GM04504 (cell line): ENCODE measurements at regions not wholly inside any gene's neighbourhood (a gene's known extent, or its start where the extent isn't known, plus 50 kb on each side); places are given as distances from the start of the nearest gene placed in this dataset.

Experiments
- DNase-seq: peaks from one replicate; pipeline ENCODE4 v3.0.0-alpha.2; 2012; ENCODE audit warnings: low read depth

- DNase-seq = no peak
Measured at GRCh38 chr1:87785386-87785785, 456.7 kb downstream of the LMO4 start.

GRCh38 chr1:87786229-87786628 is 457.5 kb downstream of the LMO4 start:
- DNase-seq = no peak

DNA sequence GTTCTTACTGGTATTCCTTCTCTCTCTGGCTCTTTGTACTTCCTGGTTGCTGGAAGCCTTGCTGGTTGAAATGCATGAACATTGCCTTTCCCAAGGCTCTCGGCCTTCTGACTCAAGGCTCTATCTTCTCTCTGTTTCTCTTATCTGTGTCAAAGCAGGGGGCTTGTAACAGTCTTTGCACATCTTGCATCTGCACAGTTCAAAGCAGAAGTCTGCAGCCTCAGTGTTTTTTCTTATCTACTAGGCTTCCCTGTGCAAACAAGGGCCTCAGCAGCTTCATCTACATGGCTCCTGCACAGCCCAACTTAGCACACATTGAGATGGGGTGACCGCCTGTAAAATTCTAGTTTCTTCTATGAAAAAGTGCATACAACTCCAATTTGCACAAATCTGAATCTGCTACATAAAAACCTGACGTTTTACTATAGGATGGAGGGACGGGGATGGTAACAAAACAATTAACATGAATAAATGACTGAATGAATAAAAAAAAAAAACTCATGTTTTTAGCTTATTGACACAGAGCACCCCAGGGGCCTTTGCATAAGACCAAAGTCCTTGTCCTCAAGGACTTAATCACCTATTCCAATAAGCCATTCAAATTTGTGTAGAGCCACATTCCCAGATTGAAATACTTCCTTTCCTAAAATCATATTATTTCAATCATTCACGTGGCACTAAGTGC is 458.3 kb downstream of the LMO4 start:
- DNase-seq = no peak

- DNase-seq = no peak
Measured at GRCh38 chr1:87787551-87787950, 458.9 kb downstream of the LMO4 start.

GRCh38 chr1:87790756-87791155 is 462.1 kb downstream of the LMO4 start:
- no peak for DNase-seq

DNA sequence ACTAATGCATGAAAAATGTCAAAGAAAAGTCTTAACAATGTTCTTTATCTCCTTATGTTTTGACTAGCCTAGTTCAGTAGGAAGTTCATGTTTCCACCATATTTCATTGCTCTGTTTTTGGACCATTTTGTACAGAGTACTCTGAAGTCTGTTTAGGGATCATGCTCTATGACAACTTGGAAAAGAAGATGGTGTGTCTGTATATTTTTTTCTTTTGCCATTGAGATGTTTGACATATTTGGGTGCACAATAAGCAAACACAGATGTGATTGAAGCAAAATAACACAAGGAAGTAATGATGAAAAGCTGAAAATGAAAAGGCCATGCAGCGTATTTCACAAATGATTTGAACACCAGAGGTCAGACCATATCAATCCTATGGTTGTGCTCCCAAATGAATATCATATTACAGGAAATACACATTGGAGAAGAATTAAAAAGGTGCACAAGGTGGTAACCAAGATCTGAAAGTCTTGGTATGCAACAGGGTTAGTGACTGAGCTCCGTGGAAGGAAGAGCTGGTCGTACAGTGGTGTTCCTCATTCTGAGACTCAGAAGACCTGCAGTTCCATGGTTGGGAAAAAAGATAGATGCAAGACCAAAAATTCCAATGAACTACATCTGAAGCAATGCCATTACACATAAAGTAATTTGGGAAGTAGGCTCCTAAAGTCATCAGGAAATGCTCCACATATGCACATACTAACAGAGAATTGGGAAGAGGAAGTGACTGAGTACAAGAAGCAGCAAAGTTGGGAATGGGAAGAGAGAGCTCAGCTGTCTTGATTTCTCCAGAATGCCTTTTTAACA is 463.5 kb downstream of the LMO4 start:
- no peak for DNase-seq

DNA sequence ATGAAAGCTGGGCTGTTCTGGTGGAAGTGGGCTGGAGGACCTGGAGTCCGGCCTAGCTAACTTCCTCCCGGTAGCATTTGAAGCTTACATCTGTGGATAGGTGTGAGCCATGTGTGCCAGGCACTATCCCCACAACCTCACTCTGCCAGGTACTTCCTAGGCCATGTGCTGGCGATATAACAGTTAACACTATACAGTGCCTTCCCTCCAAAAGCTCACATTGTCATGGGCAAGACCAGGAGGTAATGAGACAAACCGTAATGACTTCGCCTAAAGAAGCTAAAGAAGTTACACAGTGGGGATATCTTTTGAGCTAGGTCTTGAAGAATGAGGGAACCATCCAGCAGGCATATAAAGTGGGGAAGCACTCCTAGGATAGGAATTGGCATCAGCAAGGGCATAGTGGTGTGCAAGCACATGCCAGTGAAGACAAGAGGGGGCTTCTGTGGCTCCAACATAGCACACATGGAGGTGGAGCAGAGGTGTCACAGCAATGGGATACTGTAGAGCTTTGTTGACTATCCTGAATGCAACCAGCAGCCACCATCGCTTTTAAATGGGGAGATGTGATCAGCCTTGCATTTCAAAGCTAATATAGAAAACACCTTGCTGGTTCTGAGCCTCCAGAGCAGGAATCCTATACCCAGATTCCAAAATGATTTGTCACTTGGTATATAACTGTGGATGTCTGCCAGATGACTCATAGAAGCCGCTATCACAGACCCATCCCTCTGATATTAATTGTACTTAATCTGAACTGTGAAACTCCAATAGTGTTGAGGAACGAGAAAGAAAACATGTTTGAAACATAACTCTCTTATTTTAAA is 466.3 kb downstream of the LMO4 start:
- no peak for DNase-seq

DNA sequence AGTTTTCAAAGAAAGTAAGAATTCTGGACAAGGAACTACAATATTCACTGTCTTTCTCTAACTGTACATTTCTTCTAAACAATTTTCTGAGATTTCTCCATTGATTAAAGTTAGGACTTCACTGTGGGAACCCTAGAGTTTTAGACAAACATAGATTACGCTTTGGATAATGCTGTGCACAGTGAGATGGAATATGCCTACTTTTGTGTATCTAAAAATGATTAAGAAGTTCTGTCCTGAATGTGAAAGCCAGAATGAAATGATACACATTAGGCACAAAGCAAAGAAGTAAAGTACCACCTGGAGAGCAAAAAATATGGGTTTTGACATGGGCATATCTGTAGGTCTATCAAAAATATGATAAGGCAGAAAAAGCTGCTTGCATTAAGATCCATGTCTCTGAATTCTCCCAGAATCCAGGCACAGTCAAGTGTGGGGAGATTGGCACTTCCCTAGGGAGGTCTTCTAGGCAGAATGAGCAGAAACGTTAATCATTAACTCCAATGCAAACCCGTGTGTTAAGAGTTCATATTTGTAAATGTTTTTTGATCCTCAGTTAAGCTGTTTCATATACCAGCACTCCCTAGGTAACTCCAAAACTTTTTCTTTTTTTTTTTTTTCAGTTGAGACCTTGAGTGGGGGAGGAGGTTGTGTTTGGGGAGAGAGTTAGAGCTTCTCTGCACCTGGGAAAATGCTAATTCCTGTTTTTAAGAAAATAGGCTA is 467.1 kb downstream of the LMO4 start:
- no peak for DNase-seq

GRCh38 chr1:87796471-87796901 is 467.8 kb downstream of the LMO4 start:
- no peak for DNase-seq

DNA sequence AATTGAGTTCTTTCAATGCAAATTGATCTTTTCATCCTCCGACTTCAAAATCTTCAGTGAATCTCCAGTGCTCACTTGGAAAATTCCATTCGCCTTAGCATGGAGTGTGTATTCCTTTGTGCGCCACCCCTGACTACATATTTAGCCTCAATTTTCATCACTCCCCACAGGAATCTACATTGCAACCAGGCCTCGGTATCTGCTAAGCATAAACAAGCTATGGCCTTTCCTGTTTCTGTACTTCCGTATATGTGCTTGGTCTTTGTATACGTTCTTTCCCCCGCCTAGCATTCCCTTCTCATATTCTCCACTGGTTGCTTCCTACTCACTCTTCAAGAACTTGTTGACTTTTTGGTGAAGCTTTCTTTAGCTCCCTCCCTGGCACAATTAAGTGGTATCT is 470.8 kb downstream of the LMO4 start:
- no peak for DNase-seq

- DNase-seq = no peak
Measured at GRCh38 chr1:87800006-87800405, 471.3 kb downstream of the LMO4 start.

DNA sequence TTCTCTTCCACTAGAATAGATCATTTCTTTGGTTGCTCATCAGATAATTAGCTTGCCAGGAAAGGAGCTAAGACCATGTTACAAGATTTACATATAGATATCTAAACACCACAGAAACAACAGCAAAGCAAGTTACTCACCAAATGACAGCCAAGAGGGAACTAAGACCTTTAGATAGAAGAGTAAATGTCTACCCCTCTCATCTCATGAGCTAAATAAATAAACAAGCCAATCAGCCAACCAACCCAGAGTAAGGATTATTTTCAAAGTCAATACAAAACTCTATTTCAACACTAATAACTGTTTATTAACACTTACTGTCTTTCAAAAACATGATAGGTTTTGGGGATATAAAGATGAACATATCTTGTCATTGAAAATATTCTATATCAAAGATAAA is 474.7 kb downstream of the LMO4 start:
- no peak for DNase-seq

DNA sequence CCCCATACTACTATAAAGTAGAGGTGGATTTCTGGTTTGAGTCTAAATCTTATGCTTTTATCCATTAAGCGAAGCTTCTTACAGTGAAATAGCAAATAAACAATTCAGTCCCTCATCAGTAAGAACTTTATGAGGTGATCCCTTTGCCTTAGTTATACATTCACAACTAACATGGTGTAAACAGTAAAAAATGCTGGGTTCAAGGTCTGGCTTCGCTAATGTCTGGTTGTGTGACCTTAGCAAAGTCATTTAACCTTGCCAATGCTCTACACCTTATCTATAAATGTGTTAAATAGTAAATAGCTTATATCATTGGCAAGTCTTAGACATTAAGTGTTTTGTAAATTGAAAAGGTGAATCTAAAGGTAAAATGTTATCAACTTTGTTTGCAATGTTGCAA is 475.4 kb downstream of the LMO4 start:
- DNase-seq = no peak

DNA sequence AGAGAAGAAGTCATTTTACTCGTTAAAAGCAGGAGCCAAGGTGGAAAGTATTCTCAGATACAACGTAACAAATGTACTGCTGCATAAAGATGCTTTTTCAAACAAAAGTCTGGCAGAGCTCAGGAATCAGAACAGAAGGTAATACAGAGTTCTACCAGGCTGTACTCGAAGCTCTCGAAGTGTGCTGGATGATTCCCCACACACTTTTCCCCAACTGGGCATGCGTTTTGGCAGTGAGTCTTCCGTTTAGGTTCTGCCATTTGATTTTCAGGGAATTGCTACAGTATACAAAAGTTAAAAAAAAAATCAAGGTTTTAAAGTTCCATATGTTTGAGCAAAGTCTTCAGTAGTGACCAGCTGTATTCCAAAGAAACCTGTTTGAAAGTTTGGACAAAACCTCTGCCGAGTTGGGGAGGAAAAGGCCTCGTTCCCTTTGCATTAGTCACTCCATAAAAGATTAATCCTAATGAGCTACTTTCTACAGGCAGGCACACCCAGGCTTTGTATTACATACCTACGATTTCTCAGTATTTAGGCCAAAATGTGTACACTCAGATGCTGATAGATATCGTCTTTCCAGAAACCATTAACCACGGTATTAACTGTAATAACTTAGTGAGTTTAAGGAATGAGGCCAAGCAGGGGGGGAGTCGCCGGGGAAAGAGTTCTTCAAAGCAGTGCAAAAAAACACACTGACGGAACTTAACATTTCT is 477.1 kb downstream of the LMO4 start:
- DNase-seq = no peak

- DNase-seq = no peak
Measured at GRCh38 chr1:87806379-87807094, 477.9 kb downstream of the LMO4 start.

GRCh38 chr1:87810166-87810565 is 481.5 kb downstream of the LMO4 start:
- no peak for DNase-seq

- DNase-seq = no peak
Measured at GRCh38 chr1:87812871-87813577, 484.3 kb downstream of the LMO4 start.

DNA sequence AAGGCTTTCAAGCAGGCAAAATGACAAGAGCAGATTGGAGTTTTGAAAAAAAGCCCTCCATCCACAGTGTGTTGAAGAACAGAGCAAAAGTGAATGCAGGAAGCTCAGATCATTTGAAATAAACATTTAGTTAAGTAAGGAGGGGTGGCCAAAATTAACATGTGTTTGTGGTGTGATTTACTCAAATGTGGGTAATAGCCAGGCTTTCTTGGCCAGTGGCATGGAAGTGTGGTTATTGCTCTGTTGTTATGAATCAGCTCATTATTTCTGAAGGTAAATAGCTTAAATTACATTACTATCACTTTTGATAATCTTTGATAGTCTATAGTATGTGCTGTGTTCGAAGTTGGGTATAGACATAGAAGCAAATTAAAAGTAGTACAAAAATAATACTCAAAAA is 485.9 kb downstream of the LMO4 start:
- no peak for DNase-seq

DNA sequence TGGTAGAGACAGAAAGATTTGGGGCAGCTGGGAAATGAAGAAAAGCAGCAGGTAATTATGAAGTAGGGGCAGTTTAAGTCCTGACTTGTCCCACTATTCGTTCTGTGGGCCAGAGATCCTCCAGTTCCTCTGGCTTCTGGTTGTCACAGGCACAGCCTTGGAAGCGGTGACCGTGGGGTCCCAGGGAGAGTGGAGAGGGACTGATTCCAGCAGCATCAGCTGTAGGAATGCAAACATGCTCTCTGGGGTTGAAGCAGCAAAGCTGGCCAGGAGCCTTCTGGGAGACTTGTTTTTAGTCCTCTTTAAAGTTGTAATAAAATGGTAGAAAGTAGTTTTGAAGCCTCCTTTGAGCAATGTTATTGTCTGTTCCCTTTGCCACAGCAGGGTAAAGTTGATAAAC is 488.0 kb downstream of the LMO4 start:
- no peak for DNase-seq

DNA sequence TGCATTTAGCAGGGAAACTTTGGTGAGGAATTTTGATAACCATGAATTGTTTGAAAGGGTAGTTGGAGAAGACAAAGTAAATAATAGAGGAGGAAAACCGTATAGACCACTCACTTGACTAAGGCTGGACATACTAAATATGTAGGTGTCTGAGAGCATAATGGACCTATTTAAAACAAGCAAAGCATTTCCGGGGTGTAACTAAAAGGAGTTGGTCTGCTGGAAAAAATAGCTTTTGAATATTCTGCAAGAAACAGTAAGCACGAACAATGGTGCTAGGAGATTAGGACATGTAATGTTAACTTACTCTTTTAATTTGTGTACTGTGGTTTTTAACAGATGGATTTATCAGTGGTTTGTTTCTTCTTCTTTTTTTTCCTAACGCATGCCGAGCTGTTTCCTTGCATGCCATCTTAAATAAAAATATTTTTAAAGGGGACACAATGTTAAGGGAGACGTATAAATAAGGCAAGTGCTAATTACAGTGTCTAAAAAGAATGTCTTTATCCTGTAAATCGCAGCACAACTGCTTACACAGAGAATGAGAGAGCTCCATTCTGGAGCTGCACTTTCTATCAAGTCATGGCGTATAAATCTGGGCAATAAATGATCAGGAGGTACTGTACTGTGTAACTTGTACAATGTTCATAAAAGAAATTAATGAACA is 492.1 kb downstream of the LMO4 start:
- no peak for DNase-seq
